ENCODE measurements at regions not wholly inside any gene's neighbourhood (a gene's known extent, or its start where the extent isn't known, plus 50 kb on each side); places are given as distances from the start of the nearest gene placed in this dataset.

- TF ChIP-seq, protein P1, sequence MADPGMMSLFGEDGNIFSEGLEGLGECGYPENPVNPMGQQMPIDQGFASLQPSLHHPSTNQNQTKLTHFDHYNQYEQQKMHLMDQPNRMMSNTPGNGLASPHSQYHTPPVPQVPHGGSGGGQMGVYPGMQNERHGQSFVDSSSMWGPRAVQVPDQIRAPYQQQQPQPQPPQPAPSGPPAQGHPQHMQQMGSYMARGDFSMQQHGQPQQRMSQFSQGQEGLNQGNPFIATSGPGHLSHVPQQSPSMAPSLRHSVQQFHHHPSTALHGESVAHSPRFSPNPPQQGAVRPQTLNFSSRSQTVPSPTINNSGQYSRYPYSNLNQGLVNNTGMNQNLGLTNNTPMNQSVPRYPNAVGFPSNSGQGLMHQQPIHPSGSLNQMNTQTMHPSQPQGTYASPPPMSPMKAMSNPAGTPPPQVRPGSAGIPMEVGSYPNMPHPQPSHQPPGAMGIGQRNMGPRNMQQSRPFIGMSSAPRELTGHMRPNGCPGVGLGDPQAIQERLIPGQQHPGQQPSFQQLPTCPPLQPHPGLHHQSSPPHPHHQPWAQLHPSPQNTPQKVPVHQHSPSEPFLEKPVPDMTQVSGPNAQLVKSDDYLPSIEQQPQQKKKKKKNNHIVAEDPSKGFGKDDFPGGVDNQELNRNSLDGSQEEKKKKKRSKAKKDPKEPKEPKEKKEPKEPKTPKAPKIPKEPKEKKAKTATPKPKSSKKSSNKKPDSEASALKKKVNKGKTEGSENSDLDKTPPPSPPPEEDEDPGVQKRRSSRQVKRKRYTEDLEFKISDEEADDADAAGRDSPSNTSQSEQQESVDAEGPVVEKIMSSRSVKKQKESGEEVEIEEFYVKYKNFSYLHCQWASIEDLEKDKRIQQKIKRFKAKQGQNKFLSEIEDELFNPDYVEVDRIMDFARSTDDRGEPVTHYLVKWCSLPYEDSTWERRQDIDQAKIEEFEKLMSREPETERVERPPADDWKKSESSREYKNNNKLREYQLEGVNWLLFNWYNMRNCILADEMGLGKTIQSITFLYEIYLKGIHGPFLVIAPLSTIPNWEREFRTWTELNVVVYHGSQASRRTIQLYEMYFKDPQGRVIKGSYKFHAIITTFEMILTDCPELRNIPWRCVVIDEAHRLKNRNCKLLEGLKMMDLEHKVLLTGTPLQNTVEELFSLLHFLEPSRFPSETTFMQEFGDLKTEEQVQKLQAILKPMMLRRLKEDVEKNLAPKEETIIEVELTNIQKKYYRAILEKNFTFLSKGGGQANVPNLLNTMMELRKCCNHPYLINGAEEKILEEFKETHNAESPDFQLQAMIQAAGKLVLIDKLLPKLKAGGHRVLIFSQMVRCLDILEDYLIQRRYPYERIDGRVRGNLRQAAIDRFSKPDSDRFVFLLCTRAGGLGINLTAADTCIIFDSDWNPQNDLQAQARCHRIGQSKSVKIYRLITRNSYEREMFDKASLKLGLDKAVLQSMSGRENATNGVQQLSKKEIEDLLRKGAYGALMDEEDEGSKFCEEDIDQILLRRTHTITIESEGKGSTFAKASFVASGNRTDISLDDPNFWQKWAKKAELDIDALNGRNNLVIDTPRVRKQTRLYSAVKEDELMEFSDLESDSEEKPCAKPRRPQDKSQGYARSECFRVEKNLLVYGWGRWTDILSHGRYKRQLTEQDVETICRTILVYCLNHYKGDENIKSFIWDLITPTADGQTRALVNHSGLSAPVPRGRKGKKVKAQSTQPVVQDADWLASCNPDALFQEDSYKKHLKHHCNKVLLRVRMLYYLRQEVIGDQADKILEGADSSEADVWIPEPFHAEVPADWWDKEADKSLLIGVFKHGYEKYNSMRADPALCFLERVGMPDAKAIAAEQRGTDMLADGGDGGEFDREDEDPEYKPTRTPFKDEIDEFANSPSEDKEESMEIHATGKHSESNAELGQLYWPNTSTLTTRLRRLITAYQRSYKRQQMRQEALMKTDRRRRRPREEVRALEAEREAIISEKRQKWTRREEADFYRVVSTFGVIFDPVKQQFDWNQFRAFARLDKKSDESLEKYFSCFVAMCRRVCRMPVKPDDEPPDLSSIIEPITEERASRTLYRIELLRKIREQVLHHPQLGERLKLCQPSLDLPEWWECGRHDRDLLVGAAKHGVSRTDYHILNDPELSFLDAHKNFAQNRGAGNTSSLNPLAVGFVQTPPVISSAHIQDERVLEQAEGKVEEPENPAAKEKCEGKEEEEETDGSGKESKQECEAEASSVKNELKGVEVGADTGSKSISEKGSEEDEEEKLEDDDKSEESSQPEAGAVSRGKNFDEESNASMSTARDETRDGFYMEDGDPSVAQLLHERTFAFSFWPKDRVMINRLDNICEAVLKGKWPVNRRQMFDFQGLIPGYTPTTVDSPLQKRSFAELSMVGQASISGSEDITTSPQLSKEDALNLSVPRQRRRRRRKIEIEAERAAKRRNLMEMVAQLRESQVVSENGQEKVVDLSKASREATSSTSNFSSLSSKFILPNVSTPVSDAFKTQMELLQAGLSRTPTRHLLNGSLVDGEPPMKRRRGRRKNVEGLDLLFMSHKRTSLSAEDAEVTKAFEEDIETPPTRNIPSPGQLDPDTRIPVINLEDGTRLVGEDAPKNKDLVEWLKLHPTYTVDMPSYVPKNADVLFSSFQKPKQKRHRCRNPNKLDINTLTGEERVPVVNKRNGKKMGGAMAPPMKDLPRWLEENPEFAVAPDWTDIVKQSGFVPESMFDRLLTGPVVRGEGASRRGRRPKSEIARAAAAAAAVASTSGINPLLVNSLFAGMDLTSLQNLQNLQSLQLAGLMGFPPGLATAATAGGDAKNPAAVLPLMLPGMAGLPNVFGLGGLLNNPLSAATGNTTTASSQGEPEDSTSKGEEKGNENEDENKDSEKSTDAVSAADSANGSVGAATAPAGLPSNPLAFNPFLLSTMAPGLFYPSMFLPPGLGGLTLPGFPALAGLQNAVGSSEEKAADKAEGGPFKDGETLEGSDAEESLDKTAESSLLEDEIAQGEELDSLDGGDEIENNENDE (IDR thresholded peaks at IDR 0.05; ENCODE audit: insufficient replicate concordance, low read length) = no peak
- no peak for TF ChIP-seq BCL11A (IDR thresholded peaks at IDR 0.05; ENCODE audit: low read depth in 2 of 2, low read length in 2 of 2)
- no peak for TF ChIP-seq RFX5 (IDR thresholded peaks at IDR 0.05; ENCODE audit: borderline replicate concordance, low read depth, low read length)
- TF ChIP-seq HDAC2 (IDR thresholded peaks at IDR 0.05; ENCODE audit: borderline replicate concordance in 1 of 2, low read depth in 2 of 2, low read length in 2 of 2) = no peak
- TF ChIP-seq, protein P2, sequence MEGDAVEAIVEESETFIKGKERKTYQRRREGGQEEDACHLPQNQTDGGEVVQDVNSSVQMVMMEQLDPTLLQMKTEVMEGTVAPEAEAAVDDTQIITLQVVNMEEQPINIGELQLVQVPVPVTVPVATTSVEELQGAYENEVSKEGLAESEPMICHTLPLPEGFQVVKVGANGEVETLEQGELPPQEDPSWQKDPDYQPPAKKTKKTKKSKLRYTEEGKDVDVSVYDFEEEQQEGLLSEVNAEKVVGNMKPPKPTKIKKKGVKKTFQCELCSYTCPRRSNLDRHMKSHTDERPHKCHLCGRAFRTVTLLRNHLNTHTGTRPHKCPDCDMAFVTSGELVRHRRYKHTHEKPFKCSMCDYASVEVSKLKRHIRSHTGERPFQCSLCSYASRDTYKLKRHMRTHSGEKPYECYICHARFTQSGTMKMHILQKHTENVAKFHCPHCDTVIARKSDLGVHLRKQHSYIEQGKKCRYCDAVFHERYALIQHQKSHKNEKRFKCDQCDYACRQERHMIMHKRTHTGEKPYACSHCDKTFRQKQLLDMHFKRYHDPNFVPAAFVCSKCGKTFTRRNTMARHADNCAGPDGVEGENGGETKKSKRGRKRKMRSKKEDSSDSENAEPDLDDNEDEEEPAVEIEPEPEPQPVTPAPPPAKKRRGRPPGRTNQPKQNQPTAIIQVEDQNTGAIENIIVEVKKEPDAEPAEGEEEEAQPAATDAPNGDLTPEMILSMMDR (IDR thresholded peaks at IDR 0.05; ENCODE audit: control extremely low read depth in 1 of 3, insufficient read depth in 1 of 3, low read depth in 1 of 3, low read length in 3 of 3) = peak; percentile 61 to 75 (median 68); a peak in 3 of 4 replicates
- TF ChIP-seq RAD21 (IDR thresholded peaks at IDR 0.05 in 1 of 2, conservative IDR thresholded peaks at IDR 0.05 in 1 of 2; ENCODE audit: low read depth in 2 of 2, low read length in 2 of 2) = peak; percentile 53 to 65
Observed at GRCh38 chr14:61106959-61107641, 126.1 kb downstream of the SLC38A6 start (continued).
